Glutamatergic neuron (in vitro differentiated cells): ENCODE measurements at regions not wholly inside any gene's neighbourhood (a gene's known extent, or its start where the extent isn't known, plus 50 kb on each side); places are given as distances from the start of the nearest gene placed in this dataset.

Experiments
- DNase-seq: peaks from one replicate; pipeline ENCODE4 v3.0.0; 2022
- H3K27ac Mint-ChIP-seq: one replicate; pipeline ENCODE4 v1.8.0; 2020; ENCODE audit warnings: mild to moderate bottlenecking, mixed read lengths, inconsistent platforms; ENCODE audit not compliant: unreplicated experiment
- H3K27me3 Mint-ChIP-seq: one replicate; pipeline ENCODE4 v1.8.0; 2020; ENCODE audit warnings: mild to moderate bottlenecking, moderate library complexity, mixed read lengths, inconsistent platforms; ENCODE audit not compliant: unreplicated experiment
- H3K36me3 Mint-ChIP-seq: one replicate; pipeline ENCODE4 v1.8.0; 2020; ENCODE audit warnings: mild to moderate bottlenecking, mixed read lengths, inconsistent platforms; ENCODE audit not compliant: unreplicated experiment
- H3K4me1 Mint-ChIP-seq: one replicate; pipeline ENCODE4 v1.8.0; 2020; ENCODE audit warnings: mild to moderate bottlenecking, low read depth, mixed read lengths, inconsistent platforms; ENCODE audit not compliant: unreplicated experiment
- H3K4me3 Mint-ChIP-seq: one replicate; pipeline ENCODE4 v1.8.0; 2020; ENCODE audit warnings: mild to moderate bottlenecking, mixed read lengths, inconsistent platforms; ENCODE audit not compliant: unreplicated experiment
- H3K9me3 Mint-ChIP-seq: one replicate; pipeline ENCODE4 v1.8.0; 2020; ENCODE audit warnings: mild to moderate bottlenecking, moderate library complexity, mixed read lengths, inconsistent platforms; ENCODE audit not compliant: unreplicated experiment
- TF ChIP-seq, protein P1 (sequence below): fragments of 200-600 bp; sonication (generic); IDR thresholded peaks from one replicate; pipeline ENCODE4 v1.5.0; 2021; ENCODE audit not compliant: partially characterized antibody, unreplicated experiment

DNA sequence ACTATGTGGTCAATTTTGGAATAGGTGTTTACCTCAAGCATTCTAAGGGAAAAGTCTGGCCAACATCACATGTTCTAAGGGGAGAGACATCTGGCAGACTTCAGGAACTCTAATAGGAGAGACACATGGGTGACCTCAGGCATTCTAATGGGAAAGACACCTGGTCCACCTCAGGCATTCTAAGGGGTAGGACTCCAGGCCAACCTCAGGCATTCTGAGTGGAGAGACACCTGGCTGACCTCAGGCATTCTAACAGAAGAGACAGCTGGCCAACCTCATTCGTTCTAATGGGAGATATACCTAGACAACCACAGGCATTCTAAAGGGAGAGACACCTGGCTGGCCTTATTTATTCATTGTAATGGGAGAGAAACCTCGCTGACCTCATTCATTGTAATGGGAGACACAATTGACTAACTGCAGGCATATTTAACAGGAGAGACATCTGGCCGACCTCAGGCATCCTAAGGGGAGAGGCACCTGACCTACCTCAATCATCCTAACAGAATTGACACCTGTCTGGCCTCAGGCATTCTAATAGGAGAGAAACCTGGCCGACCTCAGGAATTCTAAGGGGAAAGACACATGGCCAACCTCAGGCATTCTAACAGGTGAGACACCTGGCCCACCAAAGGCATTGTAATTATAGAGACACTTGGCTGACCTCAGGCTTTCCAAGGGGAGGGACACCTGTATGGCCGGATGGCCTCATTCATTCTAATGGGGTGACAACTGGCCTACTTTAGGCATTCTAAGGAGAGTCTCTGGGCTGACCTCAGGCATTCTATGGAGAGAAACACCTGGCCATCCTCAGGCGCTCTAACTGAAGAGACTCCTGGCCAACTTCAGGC, 1346.8 kb downstream of the UQCRFS1 start:
- Mint-ChIP-seq H3K4me3 (no peak overlapping the region), H3K27ac (no peak overlapping the region), H3K9me3 (peaks cover 7% of the 10 kb centered on the region), H3K27me3 (peaks cover 3% of the 10 kb centered on the region), H3K4me1 (no peaks in the 10 kb centered on the region), H3K36me3 (peaks cover 7% of the 10 kb centered on the region)
- TF ChIP-seq, protein P1, sequence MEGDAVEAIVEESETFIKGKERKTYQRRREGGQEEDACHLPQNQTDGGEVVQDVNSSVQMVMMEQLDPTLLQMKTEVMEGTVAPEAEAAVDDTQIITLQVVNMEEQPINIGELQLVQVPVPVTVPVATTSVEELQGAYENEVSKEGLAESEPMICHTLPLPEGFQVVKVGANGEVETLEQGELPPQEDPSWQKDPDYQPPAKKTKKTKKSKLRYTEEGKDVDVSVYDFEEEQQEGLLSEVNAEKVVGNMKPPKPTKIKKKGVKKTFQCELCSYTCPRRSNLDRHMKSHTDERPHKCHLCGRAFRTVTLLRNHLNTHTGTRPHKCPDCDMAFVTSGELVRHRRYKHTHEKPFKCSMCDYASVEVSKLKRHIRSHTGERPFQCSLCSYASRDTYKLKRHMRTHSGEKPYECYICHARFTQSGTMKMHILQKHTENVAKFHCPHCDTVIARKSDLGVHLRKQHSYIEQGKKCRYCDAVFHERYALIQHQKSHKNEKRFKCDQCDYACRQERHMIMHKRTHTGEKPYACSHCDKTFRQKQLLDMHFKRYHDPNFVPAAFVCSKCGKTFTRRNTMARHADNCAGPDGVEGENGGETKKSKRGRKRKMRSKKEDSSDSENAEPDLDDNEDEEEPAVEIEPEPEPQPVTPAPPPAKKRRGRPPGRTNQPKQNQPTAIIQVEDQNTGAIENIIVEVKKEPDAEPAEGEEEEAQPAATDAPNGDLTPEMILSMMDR: no peak
- DNase-seq: no peak

DNA sequence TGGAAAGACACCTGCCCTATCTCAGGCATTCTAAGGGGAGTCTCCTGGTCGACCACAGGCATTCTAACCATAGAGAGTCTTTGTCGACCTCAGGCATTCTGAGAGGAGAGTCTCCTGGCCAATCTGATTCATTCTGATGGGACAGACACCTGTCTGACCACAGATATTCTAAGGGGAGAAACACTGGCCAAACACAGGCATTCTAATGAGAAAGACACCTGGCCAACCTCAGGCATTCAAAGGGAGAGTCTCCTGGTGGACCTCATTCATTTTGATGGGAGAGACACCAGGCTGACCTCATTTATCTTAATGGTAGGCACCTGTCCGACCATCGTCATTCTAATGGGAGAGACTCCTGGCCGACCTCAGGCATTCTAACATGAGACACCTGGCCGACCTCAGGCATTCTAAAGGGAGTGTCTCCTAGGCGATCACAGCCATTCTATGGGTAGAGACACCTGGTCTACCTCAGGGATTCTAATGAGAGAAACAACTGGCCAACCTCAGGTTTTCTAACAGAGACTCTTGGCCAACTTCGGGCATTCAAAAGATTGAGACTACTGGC, 1351.5 kb downstream of the UQCRFS1 start:
- DNase-seq: no peak
- Mint-ChIP-seq H3K27me3 (peaks cover 3% of the 10 kb centered on the region), H3K36me3 (peaks cover 13% of the 10 kb centered on the region), H3K9me3 (peaks cover 28% of the 10 kb centered on the region), H3K27ac (no peak overlapping the region), H3K4me3 (no peak overlapping the region), H3K4me1 (no peaks in the 10 kb centered on the region)
- TF ChIP-seq, protein P1: no peak

DNA sequence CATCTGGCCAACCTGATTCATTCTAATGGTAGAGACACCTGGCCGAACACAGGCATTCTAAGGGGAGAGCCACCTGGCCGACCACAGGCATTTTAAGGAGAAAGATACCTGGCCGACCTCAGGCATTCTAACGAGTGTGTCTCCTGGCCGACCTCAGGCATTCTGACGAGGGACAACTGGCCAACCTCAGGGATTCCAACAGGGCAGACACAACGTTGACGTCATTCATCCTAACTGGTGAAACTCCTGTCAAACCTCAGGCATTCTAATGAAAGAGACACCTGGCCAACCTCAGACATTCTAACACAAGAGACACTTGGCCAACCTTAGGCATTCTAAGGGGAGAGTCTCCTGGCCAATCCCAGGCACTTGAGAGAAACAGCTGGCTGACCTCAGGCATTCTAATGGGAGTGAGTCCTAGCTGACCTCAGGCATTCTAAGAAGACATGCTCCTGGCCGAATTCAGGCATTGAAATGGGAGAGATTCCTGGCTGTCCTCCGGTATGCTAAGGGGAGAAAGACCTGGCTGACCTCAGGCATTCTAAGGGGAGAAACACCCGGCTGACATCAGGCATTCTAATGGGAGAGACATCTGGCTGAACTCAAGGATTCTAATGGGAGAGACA, 1352.5 kb downstream of the UQCRFS1 start:
- TF ChIP-seq, protein P1: no peak
- Mint-ChIP-seq H3K4me1 (no peaks in the 10 kb centered on the region), H3K4me3 (no peak overlapping the region), H3K36me3 (peaks cover 13% of the 10 kb centered on the region), H3K27me3 (no peaks in the 10 kb centered on the region), H3K9me3 (peaks cover 29% of the 10 kb centered on the region), H3K27ac (no peak overlapping the region)
- DNase-seq: no peak

DNA sequence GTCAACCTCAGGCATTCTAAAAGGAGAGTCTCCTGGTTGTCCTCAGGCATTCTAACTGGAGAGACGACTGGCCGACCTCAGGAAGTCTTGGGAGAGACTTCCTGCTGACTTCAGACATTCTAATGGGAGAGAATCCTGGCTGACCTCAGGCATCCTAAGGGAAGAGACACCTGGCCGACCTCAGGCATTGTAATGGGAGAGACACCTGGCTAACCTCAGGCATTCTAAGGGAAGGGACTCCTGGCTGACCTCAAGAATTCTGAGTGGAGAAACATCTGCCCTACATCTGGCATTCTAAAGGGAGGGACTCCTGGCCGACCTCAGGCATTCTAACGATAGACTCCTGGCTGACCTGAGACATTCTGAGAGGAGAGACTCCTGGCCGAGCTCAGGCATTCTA, 1353.3 kb downstream of the UQCRFS1 start:
- H3K4me1 Mint-ChIP-seq: no peaks in the 10 kb centered on the region
- H3K27me3 Mint-ChIP-seq: peaks cover 2% of the 10 kb centered on the region
- TF ChIP-seq, protein P1: no peak
- no peak overlapping the region for H3K27ac Mint-ChIP-seq
- H3K36me3 Mint-ChIP-seq: peaks cover 13% of the 10 kb centered on the region
- no peak overlapping the region for H3K4me3 Mint-ChIP-seq
- no peak for DNase-seq
- H3K9me3 Mint-ChIP-seq: peaks cover 31% of the 10 kb centered on the region
